Hypothalamus (tissue), 51 donors: ENCODE measurements at regions not wholly inside any gene's neighbourhood (a gene's known extent, or its start where the extent isn't known, plus 50 kb on each side); places are given as distances from the start of the nearest gene placed in this dataset.

Experiments used
- DNase-seq, 51 donors: peaks; one replicate each; lab custom pipeline; 2025; lab: John Stamatoyannopoulos, UW

GRCh38 chr3:3280396-3280795 lies 100.9 kb upstream of the CRBN start:
- DNase-seq = no peak

GRCh38 chr3:3278073-3278472 lies 98.6 kb upstream of the CRBN start:
- DNase-seq = no peak

- no peak for DNase-seq
Observed at GRCh38 chr3:3276630-3277029, 97.1 kb upstream of the CRBN start.

GRCh38 chr3:3264796-3265195 lies 85.3 kb upstream of the CRBN start:
- no peak for DNase-seq

- no peak for DNase-seq
Observed at GRCh38 chr3:3260870-3261269, 81.4 kb upstream of the CRBN start.

GRCh38 chr3:3259181-3259580 lies 79.7 kb upstream of the CRBN start:
- no peak for DNase-seq

GRCh38 chr3:3258281-3258680 lies 78.8 kb upstream of the CRBN start:
- no peak for DNase-seq

- DNase-seq = no peak
Observed at GRCh38 chr3:3241596-3241995, 62.1 kb upstream of the CRBN start.

GRCh38 chr3:3240986-3241385 lies 61.5 kb upstream of the CRBN start:
- DNase-seq = peak in 1 of 51 donors; percentile 0

- DNase-seq = no peak
Observed at GRCh38 chr3:3237979-3238378, 58.5 kb upstream of the CRBN start.

GRCh38 chr3:3232251-3232650 lies 52.8 kb upstream of the CRBN start:
- DNase-seq = no peak
